ENCODE measurements at regions not wholly inside any gene's neighbourhood (a gene's known extent, or its start where the extent isn't known, plus 50 kb on each side); places are given as distances from the start of the nearest gene placed in this dataset.

DNA sequence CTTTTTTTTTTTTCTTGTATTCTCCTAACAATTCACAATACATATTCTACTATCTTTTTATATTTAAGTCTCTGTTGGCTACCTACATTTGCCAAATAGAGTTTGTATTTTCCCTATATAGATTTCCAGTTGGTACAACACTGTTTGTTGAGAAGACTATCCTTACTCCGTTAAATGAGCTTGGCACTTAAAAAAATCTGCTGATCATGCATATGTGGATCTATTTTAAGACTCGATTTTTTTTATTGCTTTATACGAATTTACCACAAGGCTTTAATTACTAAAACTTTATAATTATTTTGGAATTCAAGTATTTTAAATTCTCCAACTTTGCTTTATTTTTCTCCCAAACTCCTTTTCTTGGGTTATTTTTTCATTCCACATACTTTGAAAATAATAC, 855.6 kb downstream of the C6orf118 start:
- H3K27ac ChIP-seq = no peak overlapping the region
- TF ChIP-seq EP300 (IDR thresholded peaks at IDR 0.05) (no peak), POLR2AphosphoS5 (IDR thresholded peaks at IDR 0.05) (no peak)
- TF ChIP-seq, protein P1, sequence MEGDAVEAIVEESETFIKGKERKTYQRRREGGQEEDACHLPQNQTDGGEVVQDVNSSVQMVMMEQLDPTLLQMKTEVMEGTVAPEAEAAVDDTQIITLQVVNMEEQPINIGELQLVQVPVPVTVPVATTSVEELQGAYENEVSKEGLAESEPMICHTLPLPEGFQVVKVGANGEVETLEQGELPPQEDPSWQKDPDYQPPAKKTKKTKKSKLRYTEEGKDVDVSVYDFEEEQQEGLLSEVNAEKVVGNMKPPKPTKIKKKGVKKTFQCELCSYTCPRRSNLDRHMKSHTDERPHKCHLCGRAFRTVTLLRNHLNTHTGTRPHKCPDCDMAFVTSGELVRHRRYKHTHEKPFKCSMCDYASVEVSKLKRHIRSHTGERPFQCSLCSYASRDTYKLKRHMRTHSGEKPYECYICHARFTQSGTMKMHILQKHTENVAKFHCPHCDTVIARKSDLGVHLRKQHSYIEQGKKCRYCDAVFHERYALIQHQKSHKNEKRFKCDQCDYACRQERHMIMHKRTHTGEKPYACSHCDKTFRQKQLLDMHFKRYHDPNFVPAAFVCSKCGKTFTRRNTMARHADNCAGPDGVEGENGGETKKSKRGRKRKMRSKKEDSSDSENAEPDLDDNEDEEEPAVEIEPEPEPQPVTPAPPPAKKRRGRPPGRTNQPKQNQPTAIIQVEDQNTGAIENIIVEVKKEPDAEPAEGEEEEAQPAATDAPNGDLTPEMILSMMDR (IDR thresholded peaks at IDR 0.05) = no peak
- H3K9me3 ChIP-seq = no peaks in the 10 kb centered on the region
- no peaks in the 10 kb centered on the region for H3K36me3 ChIP-seq
- no peak overlapping the region for H3K4me3 ChIP-seq
- H3K4me1 ChIP-seq = no peaks in the 10 kb centered on the region
- no peaks in the 10 kb centered on the region for H3K27me3 ChIP-seq
- 71% methylated on average over 3 of the region's 3 CpGs for WGBS
- no peak for DNase-seq (ENCODE audit: low spot score in 2 of 2)

- Histone ChIP-seq H3K4me1 (no peaks in the 10 kb centered on the region), H3K36me3 (no peaks in the 10 kb centered on the region), H3K9me3 (no peaks in the 10 kb centered on the region), H3K27ac (no peak overlapping the region), H3K4me3 (no peak overlapping the region), H3K27me3 (no peaks in the 10 kb centered on the region)
- WGBS = 84% methylated on average over 2 of the region's 2 CpGs
- DNase-seq (ENCODE audit: low spot score in 2 of 2) = no peak
- TF ChIP-seq POLR2A (IDR thresholded peaks at IDR 0.05) (no peak), POLR2AphosphoS5 (IDR thresholded peaks at IDR 0.05) (no peak), EP300 (IDR thresholded peaks at IDR 0.05) (no peak)
- TF ChIP-seq, protein P1 (IDR thresholded peaks at IDR 0.05) = no peak
Observed at GRCh38 chr6:164442572-164442971, 866.8 kb downstream of the C6orf118 start.

DNA sequence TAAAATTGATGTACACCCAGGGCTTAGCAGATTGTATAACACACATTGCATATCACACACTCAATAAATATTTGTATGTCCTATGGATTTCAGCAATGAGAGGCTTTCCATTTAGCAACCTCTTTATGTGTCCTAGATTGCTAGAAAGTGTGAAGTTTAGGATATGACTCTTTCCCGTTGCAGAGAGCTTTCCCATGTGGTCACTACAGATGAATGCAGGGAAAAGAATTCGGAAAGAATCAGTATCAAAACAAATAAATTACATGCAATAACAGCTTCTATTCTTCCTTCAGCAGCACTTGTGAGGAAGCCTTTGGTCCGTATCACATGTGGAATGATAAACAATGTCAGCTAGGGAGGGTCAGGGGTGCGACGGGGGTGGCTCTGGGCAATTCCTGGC, 870.1 kb downstream of the C6orf118 start:
- TF ChIP-seq POLR2A (IDR thresholded peaks at IDR 0.05) (no peak), POLR2AphosphoS5 (IDR thresholded peaks at IDR 0.05) (no peak), EP300 (IDR thresholded peaks at IDR 0.05) (no peak)
- TF ChIP-seq, protein P1 (IDR thresholded peaks at IDR 0.05) = no peak
- Histone ChIP-seq H3K27me3 (no peaks in the 10 kb centered on the region), H3K9me3 (no peaks in the 10 kb centered on the region), H3K36me3 (no peaks in the 10 kb centered on the region), H3K27ac (no peak overlapping the region), H3K4me1 (no peaks in the 10 kb centered on the region), H3K4me3 (no peak overlapping the region)
- 71% methylated on average over 5 of the region's 5 CpGs for WGBS
- no peak for DNase-seq (ENCODE audit: low spot score in 2 of 2)

DNA sequence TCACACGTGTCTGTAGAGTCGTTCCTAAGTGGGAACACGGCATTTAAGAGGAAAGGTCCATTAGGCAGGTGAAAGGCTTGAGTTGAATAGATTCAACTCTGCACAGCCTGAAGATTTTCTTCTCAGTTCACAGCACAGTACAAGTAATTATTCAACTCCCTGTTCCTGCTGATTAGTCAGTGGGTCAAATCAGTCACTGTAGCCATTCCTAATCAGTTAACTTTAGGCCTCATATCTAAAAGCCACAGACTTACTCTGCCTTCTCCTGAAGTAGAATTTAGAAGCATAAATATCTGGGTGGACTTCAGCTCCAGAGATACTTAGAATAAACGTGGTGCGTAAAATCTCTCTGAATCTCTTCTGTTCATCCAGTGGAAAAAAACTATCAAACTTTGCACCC, 872.4 kb downstream of the C6orf118 start:
- no peaks in the 10 kb centered on the region for H3K9me3 ChIP-seq
- no peaks in the 10 kb centered on the region for H3K36me3 ChIP-seq
- H3K4me3 ChIP-seq = no peak overlapping the region
- H3K27ac ChIP-seq = no peak overlapping the region
- H3K4me1 ChIP-seq = no peaks in the 10 kb centered on the region
- no peaks in the 10 kb centered on the region for H3K27me3 ChIP-seq
- no peak for DNase-seq (ENCODE audit: low spot score in 2 of 2)
- TF ChIP-seq EP300 (IDR thresholded peaks at IDR 0.05) = no peak
- TF ChIP-seq POLR2A (IDR thresholded peaks at IDR 0.05) = no peak
- TF ChIP-seq, protein P1 (IDR thresholded peaks at IDR 0.05) = no peak
- TF ChIP-seq POLR2AphosphoS5 (IDR thresholded peaks at IDR 0.05) = no peak
- WGBS = 96% methylated on average over 5 of the region's 5 CpGs

- H3K27ac ChIP-seq = no peak overlapping the region
- 73% methylated on average over 2 of the region's 2 CpGs for WGBS
- no peaks in the 10 kb centered on the region for H3K4me1 ChIP-seq
- no peaks in the 10 kb centered on the region for H3K36me3 ChIP-seq
- H3K9me3 ChIP-seq = peaks cover under 1% of the 10 kb centered on the region
- H3K4me3 ChIP-seq = no peak overlapping the region
- no peak for DNase-seq (ENCODE audit: low spot score in 2 of 2)
- H3K27me3 ChIP-seq = no peaks in the 10 kb centered on the region
- TF ChIP-seq EP300 (IDR thresholded peaks at IDR 0.05) (no peak), POLR2AphosphoS5 (IDR thresholded peaks at IDR 0.05) (no peak), POLR2A (IDR thresholded peaks at IDR 0.05) (no peak)
- TF ChIP-seq, protein P1 (IDR thresholded peaks at IDR 0.05) = no peak
Observed at GRCh38 chr6:164427728-164428402, 881.5 kb downstream of the C6orf118 start.
